HCT116 (cell line): ENCODE measurements at regions not wholly inside any gene's neighbourhood (a gene's known extent, or its start where the extent isn't known, plus 50 kb on each side); places are given as distances from the start of the nearest gene placed in this dataset.
"Not testable (repeated sequence)": the region's sequence is repeated elsewhere in the genome, so short reads cannot be mapped to it uniquely, and the experiment has no call there.

Source experiments
- ATAC-seq: fragments of 200-7000 bp; cut with Tn5 transposase; 2 replicates; pipeline ENCODE4 v1.9.1; 2020; ENCODE audit warnings: mild to moderate bottlenecking, moderate library complexity
- BruUV-seq: library from RNA; stranded (reverse); fragments of 400-500 nt; replicated peaks from 2 replicates; lab custom pipeline; 2021; lab: Mats Ljungman, UMichigan
- CTCF ChIA-PET: fragments of 300-600 bp; sonication (Branson Sonifier 250); formaldehyde crosslinking; loops from one replicate; lab custom pipeline; 2021; ENCODE audit warnings: antibody characterized with exemption; lab: Charles Lee
- POLR2A ChIA-PET: fragments of 300-600, 350-600 bp; sonication (Branson Sonifier 250); formaldehyde crosslinking; loops from one replicate; lab custom pipeline; 2021; ENCODE audit warnings: antibody characterized with exemption; lab: Charles Lee
- RAD21 ChIA-PET, 2 experiments: fragments of 300-600 bp; sonication (Branson Sonifier 250); formaldehyde crosslinking; loops; one replicate each; lab custom pipeline; 2023; ENCODE audit warnings: low total read pairs in 2 of 2; ENCODE audit not compliant: uncharacterized antibody in 2 of 2, unreplicated experiment in 2 of 2, low non-redundant PET in 1 of 2; lab: Charles Lee
- DNase-seq: peaks from one replicate; pipeline ENCODE4 v3.0.0-alpha.2; 2010; ENCODE audit warnings: low read depth, low spot score
- H2AFZ ChIP-seq: fragments of 200-600 bp; shearing (Covaris generic), sonication (generic); 2 replicates; pipeline ENCODE4 v1.6.1; 2017; ENCODE audit warnings: low read depth, mixed run types, mixed read lengths, antibody characterized with exemption, low read length; ENCODE audit not compliant: poor library complexity, severe bottlenecking
- H3K27ac ChIP-seq: 2 replicates; pipeline ENCODE4 v1.5.1; 2012; ENCODE audit warnings: low read depth, low read length
- H3K27me3 ChIP-seq: fragments of 200-600 bp; sonication (generic); 2 replicates; pipeline ENCODE4 v1.6.1; 2016; ENCODE audit warnings: mixed run types, low read length, mixed read lengths; ENCODE audit not compliant: insufficient read depth
- H3K36me3 ChIP-seq, 2 experiments: fragments of 200-500 bp in 1 of 2; fragments of 200-600 bp in 1 of 2; sonication (Bioruptor generic) in 1 of 2; sonication (generic) in 1 of 2; 2 replicates each; pipeline versions ENCODE4 v1.5.1 to v1.6.1; 2014 to 2016; ENCODE audit warnings: low read length in 2 of 2, inconsistent platforms in 1 of 2, mixed read lengths in 1 of 2, mixed run types in 1 of 2; ENCODE audit not compliant: insufficient read depth in 2 of 2, control insufficient read depth in 1 of 2
- H3K4me1 ChIP-seq, 2 experiments: fragments of 200-600 bp in 1 of 2; sonication (generic) in 1 of 2; 2 replicates each; pipeline versions ENCODE4 v1.5.1 to v1.6.1; 2012 to 2017; ENCODE audit warnings: low read length in 2 of 2, inconsistent platforms in 1 of 2, mild to moderate bottlenecking in 1 of 2, mixed read lengths in 1 of 2, mixed run types in 1 of 2, moderate library complexity in 1 of 2; ENCODE audit not compliant: insufficient read depth in 2 of 2, control insufficient read depth in 1 of 2
- H3K4me2 ChIP-seq: fragments of 200-600 bp; sonication (generic); 2 replicates; pipeline ENCODE4 v1.6.1; 2017; ENCODE audit warnings: mixed run types, low read length, mixed read lengths
- H3K4me3 ChIP-seq, 2 experiments: fragments of 200-600 bp in 1 of 2; sonication (generic) in 1 of 2; replicated peaks in 1 of 2; 2 replicates each; pipeline ENCODE4 v1.5.1; 2011 to 2016; ENCODE audit warnings: low read length in 2 of 2, control low read depth in 1 of 2, low read depth in 1 of 2, mild to moderate bottlenecking in 1 of 2, mixed read lengths in 1 of 2, mixed run types in 1 of 2
- H3K79me2 ChIP-seq: fragments of 200-600 bp; sonication (generic); 2 replicates; pipeline ENCODE4 v1.6.1; 2017; ENCODE audit warnings: mild to moderate bottlenecking, mixed run types, low read length, moderate library complexity, mixed read lengths; ENCODE audit not compliant: insufficient read depth
- H3K9ac ChIP-seq: fragments of 200-600 bp; sonication (generic); 2 replicates; pipeline ENCODE4 v1.6.1; 2016; ENCODE audit warnings: low read length, mixed read lengths
- H3K9me2 ChIP-seq: fragments of 200-600 bp; sonication (generic), shearing (Covaris generic); 2 replicates; pipeline ENCODE4 v1.6.1; 2017; ENCODE audit warnings: mixed run types, mild to moderate bottlenecking, moderate library complexity; ENCODE audit not compliant: insufficient read depth
- H3K9me3 ChIP-seq, 2 experiments: fragments of 200-500 bp in 1 of 2; fragments of 200-600 bp in 1 of 2; sonication (Bioruptor generic) in 1 of 2; sonication (generic) in 1 of 2; 2 replicates each; pipeline ENCODE4 v1.6.1; 2014 to 2017; ENCODE audit warnings: low read length in 2 of 2, mixed read lengths in 2 of 2, inconsistent platforms in 1 of 2, low read depth in 1 of 2, mild to moderate bottlenecking in 1 of 2, mixed run types in 1 of 2, moderate library complexity in 1 of 2; ENCODE audit not compliant: control insufficient read depth in 1 of 2, insufficient read depth in 1 of 2
- H4K20me1 ChIP-seq: fragments of 200-600 bp; sonication (generic), shearing (Covaris generic); 2 replicates; pipeline ENCODE4 v1.6.1; 2017; ENCODE audit warnings: mixed run types, mild to moderate bottlenecking, moderate library complexity; ENCODE audit not compliant: insufficient read depth
- CBX3 ChIP-seq: IDR thresholded peaks from 2 replicates; pipeline ENCODE4 v1.6.1; 2012; ENCODE audit warnings: low read depth
- CEBPB ChIP-seq: IDR thresholded peaks from 2 replicates; pipeline ENCODE4 v1.6.1; 2012; ENCODE audit warnings: low read depth
- EGR1 ChIP-seq: IDR thresholded peaks from 2 replicates; pipeline ENCODE4 v1.6.1; 2012; ENCODE audit warnings: low read depth
- EZH2 ChIP-seq: fragments of 200-600 bp; sonication (generic); IDR thresholded peaks from 2 replicates; pipeline ENCODE4 v1.6.1; 2017; ENCODE audit warnings: antibody characterized with exemption, mixed run types
- EZH2phosphoT487 ChIP-seq: fragments of 200-600 bp; IDR thresholded peaks from 2 replicates; pipeline ENCODE4 v1.6.1; 2018; ENCODE audit warnings: antibody characterized with exemption, borderline replicate concordance
- JUND ChIP-seq: IDR thresholded peaks from 2 replicates; pipeline ENCODE4 v1.6.1; 2012
- RAD21 ChIP-seq: IDR thresholded peaks from 2 replicates; pipeline ENCODE4 v1.6.1; 2012; ENCODE audit warnings: low read depth, mild to moderate bottlenecking
- YY1 ChIP-seq: IDR thresholded peaks from 2 replicates; pipeline ENCODE4 v1.6.1; 2011; ENCODE audit warnings: low read length, low read depth, moderate library complexity, mild to moderate bottlenecking; ENCODE audit not compliant: insufficient replicate concordance; ENCODE audit errors: extremely low read depth
- ZBTB33 ChIP-seq: IDR thresholded peaks from 2 replicates; pipeline ENCODE4 v1.6.1; 2011; ENCODE audit warnings: mild to moderate bottlenecking, low read length, moderate library complexity; ENCODE audit not compliant: insufficient replicate concordance; ENCODE audit errors: extremely low read depth
- ZFX ChIP-seq: fragments of 450-650 bp; IDR thresholded peaks from 2 replicates; pipeline ENCODE4 v1.6.1; 2017
- ZNF274 ChIP-seq: fragments of 200-500 bp; sonication (Bioruptor generic); IDR thresholded peaks from 2 replicates; pipeline ENCODE4 v1.6.1; 2014; ENCODE audit warnings: mild to moderate bottlenecking, low read depth, low read length, inconsistent platforms
- intact Hi-C: fragments of 100-400 bp; cut with micrococcal nuclease; formaldehyde crosslinking; loops from 2 replicates; pipeline ENCODE4 v1.10.0; 2022
- TF ChIP-seq, protein P1 (sequence below): IDR thresholded peaks from 2 replicates; pipeline ENCODE4 v1.6.1; 2012
- TF ChIP-seq, protein P2 (sequence below), 3 experiments: fragments of 200-600 bp in 1 of 3; sonication (generic) in 1 of 3; IDR thresholded peaks in 2 of 3; conservative IDR thresholded peaks in 1 of 3; 2 replicates each; pipeline ENCODE4 v1.5.1; 2012 to 2017; ENCODE audit warnings: low read depth in 2 of 3, low read length in 2 of 3, antibody characterized with exemption in 1 of 3, borderline replicate concordance in 1 of 3, control low read depth in 1 of 3, mild to moderate bottlenecking in 1 of 3, mixed read lengths in 1 of 3, mixed run types in 1 of 3, moderate library complexity in 1 of 3; ENCODE audit not compliant: insufficient read depth in 1 of 3

- no peaks in the 10 kb centered on the region for H3K79me2 ChIP-seq
- ATAC-seq, result no peak
- no peaks in the 10 kb centered on the region for H3K9me2 ChIP-seq
- ChIA-PET CTCF (no interaction called here), POLR2A (no interaction called here), RAD21 (no interaction called here)
- H3K36me3 ChIP-seq, result no peaks in the 10 kb centered on the region
- H2AFZ ChIP-seq, result no peak overlapping the region
- intact Hi-C loops, result no loop called here
- peaks cover 8% of the 10 kb centered on the region; the same call in 1 of the 2 replicates for H3K27me3 ChIP-seq
- H3K27ac ChIP-seq, result no peak overlapping the region
- H3K9ac ChIP-seq, result no peak overlapping the region
- no peak for DNase-seq
- H3K9me3 ChIP-seq, result peaks cover 13 to 16% of the 10 kb centered on the region in 2 experiments; a peak in 3 of 4 replicates
- no peaks in the 10 kb centered on the region for H4K20me1 ChIP-seq
- TF ChIP-seq ZFX, result no peak
- TF ChIP-seq RAD21, result no peak
- TF ChIP-seq, protein P1, sequence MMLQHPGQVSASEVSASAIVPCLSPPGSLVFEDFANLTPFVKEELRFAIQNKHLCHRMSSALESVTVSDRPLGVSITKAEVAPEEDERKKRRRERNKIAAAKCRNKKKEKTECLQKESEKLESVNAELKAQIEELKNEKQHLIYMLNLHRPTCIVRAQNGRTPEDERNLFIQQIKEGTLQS, result no peak
- no peak for TF ChIP-seq YY1
- TF ChIP-seq CEBPB, result no peak
- TF ChIP-seq EGR1, result no peak
- TF ChIP-seq, protein P2, sequence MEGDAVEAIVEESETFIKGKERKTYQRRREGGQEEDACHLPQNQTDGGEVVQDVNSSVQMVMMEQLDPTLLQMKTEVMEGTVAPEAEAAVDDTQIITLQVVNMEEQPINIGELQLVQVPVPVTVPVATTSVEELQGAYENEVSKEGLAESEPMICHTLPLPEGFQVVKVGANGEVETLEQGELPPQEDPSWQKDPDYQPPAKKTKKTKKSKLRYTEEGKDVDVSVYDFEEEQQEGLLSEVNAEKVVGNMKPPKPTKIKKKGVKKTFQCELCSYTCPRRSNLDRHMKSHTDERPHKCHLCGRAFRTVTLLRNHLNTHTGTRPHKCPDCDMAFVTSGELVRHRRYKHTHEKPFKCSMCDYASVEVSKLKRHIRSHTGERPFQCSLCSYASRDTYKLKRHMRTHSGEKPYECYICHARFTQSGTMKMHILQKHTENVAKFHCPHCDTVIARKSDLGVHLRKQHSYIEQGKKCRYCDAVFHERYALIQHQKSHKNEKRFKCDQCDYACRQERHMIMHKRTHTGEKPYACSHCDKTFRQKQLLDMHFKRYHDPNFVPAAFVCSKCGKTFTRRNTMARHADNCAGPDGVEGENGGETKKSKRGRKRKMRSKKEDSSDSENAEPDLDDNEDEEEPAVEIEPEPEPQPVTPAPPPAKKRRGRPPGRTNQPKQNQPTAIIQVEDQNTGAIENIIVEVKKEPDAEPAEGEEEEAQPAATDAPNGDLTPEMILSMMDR (IDR thresholded peaks at IDR 0.05 in 2 of 3, conservative IDR thresholded peaks at IDR 0.05 in 1 of 3; ENCODE audit: borderline replicate concordance in 1 of 3, insufficient read depth in 1 of 3, low read depth in 2 of 3, low read length in 2 of 3), result no peak
- TF ChIP-seq ZNF274, result no peak
- TF ChIP-seq CBX3, result no peak
- no peak for TF ChIP-seq EZH2
- TF ChIP-seq EZH2phosphoT487, result no peak
- no peak for TF ChIP-seq JUND
- TF ChIP-seq ZBTB33, result no peak
- H3K4me2 ChIP-seq, result no peak overlapping the region
- no peaks in the 10 kb centered on the region for H3K4me1 ChIP-seq
- no TSS peak for BruUV-seq
- no peak overlapping the region for H3K4me3 ChIP-seq
These were observed 179.3 kb downstream of the POTEB3 start for GRCh38 chr15:21260966-21261395.

DNA sequence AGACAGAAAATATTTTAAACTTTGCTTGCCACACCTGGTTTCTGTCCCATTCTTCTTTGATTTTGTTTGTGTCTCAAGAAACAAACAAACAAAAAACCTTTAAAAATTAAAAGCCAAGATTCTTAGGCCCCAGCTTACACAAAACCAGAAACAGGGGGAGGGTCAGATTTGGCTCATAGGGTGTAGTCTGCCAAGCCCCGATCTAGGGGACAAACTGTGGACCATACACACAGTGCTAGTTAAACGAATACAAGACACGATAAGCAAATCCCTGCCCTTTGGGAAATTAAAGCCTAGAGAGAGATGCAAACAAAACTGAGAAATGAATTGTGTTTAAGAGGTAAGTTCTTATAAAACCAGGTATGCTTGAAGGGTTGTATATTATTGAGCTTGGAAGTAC lies 181.7 kb downstream of the POTEB3 start:
- H3K9ac ChIP-seq, H2AFZ ChIP-seq, DNase-seq, RAD21 ChIA-PET, H3K9me2 ChIP-seq, H3K4me1 ChIP-seq, BruUV-seq, H3K4me3 ChIP-seq, CTCF ChIA-PET, H3K36me3 ChIP-seq, intact Hi-C loops, ATAC-seq, H3K27ac ChIP-seq, H3K79me2 ChIP-seq, POLR2A ChIA-PET, H3K27me3 ChIP-seq, H4K20me1 ChIP-seq, H3K4me2 ChIP-seq: not testable (repeated sequence)
- peaks cover 9 to 10% of the 10 kb centered on the region in 2 experiments; a peak in 2 of 4 replicates for H3K9me3 ChIP-seq
